GM18519 (cell line): ENCODE measurements at regions not wholly inside any gene's neighbourhood (a gene's known extent, or its start where the extent isn't known, plus 50 kb on each side); places are given as distances from the start of the nearest gene placed in this dataset.

Experiments
- ATAC-seq: cut with Tn5 transposase; IDR thresholded peaks from one replicate; pipeline ENCODE4 v1.9.1; 2021; ENCODE audit warnings: mild to moderate bottlenecking, moderate library complexity; ENCODE audit not compliant: unreplicated experiment, low FRiP score

DNA sequence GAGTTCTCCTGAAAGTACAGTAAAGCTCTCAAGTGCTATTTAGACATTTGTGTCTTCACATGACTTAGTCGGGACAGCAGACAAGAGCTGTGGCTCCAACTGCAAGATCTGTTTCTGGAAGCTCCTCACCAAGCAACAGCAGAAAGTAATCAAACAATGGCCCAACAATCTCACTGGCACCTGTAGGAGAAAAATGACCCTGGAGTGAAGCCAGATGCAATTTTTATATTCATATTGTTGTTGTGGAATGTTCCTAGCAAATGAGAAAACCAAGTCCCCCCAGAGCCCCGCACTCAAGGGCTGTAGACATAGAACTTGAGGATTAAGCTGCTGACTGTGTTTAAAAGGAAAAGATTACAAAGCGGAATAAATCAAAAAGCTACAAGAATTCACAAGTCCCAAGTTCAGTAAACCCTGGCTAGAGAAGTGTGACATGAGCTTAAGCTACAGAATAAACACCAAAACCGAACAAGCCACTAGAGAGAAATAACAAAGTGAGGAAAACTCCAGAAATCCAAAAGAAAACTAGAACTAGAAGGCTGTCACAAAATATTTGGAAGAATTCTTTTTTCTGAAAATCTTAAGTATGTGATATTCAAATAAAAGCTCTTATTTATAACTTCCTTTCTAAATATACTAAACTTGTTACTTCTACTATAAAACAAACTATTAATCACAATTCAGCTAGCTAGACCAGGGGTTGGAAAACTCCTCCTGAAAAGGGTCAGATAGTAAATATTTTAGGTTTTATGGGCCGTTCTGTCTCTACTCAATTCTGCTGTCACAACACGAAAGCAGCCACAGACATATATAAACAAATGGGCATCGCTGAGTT lies 454.5 kb downstream of the SUCLA2 start:
- ATAC-seq = no peak

DNA sequence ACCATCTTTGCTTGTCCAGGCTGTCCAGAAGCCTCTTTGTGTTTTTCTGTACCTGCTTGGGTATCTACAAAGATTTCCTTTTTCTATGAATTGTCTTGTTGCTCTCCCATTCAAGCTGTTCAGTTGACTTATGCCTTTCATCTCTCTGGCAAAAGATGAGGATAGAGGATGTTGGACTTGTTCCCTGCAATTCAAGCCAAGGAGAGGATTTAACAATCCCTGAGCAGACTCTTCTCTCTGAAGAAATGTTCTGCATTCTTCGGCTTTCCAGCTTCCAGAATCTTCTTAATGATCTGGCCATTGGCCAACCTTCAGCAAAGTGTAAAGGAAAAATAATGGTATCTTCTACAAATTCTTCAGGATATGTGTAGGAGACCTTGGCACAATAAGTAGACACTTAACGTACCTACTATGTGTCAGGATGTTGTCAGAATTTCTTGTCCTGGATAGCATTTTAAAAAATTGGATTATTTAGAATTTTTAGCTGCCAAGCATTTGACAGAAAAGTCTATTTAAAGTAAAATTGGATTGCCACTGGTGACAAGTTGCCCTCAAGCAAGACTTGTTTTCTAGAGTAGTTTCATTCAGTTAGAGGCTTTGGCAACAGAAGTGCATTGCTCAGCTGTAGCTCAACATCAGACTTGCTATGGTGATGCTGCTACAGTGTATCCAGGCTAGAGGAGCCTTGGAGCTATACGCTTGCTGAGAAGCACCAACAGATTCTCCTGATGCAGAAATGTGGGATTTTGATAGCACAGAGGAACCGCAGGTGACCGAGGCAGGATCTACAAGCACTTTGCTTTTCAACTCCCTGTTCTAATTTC lies 455.7 kb downstream of the SUCLA2 start:
- ATAC-seq = no peak

DNA sequence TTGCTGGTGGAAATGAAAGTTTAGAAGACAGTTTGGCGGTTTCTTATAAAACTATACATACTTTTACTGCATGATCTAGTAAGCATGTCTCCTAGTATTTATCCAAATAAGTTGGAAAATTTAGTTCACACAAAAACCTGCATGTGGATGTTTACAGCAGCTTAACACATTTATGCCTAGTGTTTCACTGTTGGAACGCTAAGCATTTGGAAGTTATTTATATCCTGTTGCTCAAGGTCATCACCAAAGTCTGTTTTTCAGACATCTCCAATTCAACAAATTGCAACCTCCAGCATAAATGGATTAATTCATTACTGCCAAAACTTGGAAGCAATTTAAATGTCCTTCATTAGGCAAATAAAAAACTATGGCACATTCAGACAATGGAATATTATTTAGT lies 461.8 kb downstream of the SUCLA2 start:
- ATAC-seq = no peak

DNA sequence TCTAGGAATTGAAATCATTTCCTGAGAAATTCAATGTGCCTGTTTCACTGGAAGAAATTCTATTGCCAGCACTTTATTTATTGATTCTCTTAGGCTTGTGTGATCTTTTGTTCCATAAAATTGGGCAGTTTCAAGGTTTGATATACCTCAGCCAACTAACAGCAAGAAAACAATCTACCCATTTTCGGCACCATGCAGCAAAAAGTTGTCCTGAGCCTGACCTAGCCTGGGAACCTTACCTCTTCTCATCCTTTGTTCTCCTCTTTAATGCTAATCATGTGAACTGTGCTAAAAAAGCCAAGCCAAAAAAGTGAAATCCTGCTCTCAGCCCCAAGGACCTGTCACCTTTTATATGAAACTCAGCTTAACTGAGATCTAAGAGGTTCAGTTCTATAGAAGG lies 477.3 kb downstream of the SUCLA2 start:
- ATAC-seq = no peak

DNA sequence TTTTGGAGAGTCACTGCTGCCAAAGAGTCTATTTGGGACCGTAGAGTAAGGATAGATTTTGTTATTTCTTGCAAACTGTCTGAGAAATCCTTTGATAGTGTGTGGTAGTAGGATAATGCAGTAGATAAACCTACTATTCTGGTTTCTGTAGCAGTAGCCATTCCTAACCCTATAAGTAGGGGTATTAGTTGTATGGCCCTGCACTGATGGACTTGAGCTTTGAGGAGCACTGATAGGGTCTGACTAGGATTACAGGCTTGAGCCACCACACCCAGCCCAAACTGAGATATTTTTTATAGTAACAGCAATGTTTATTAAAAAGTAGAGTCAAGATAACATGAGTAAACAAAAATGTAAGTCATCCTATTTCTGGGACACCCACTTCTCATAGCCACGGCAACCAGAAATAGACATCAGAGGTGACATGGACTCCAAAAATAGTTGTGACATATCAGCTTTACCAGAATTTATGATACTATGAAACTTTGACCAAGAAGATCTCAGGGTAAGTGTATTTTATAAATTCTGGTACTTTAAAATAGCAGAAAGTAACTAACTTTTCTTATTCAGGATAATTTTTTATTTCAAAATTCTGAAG lies 479.1 kb downstream of the SUCLA2 start:
- ATAC-seq = no peak

DNA sequence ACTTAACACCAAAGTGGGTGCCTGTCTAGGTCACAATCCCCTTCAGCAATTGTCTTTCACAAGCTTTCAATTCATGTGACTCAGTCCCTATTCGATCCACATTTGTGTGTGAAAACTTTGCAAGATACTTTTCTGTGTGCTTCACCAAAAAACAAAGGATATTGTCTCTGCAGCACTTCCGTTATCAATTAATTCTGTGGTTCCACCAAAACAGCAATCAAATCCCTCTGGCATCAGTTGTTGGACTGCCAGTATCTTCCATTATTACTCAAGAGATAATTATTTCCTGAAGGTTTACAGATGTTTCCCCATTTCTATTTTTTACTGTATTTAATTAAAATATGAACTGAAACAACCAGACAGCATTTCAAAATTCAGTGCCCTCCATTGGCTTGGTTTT lies 481.4 kb downstream of the SUCLA2 start:
- ATAC-seq = no peak

DNA sequence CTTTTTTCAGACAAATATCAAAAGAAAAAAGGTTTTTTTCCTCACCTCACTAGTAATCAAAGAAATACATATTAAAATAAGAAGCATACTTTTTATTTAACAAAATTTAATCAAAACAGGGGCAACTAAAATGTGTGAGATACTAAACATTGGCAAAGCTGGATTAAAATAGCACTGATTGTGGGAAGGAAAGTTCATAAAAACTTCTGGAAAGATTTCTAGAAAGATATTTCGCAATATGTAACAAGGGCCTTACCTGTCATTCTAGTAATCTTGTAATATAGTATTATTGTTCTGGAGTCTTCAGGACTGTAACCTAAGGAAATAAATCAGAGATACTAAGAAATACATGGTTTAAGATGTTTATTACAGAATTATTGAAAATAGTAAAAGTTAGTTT lies 482.5 kb downstream of the SUCLA2 start:
- ATAC-seq = no peak

DNA sequence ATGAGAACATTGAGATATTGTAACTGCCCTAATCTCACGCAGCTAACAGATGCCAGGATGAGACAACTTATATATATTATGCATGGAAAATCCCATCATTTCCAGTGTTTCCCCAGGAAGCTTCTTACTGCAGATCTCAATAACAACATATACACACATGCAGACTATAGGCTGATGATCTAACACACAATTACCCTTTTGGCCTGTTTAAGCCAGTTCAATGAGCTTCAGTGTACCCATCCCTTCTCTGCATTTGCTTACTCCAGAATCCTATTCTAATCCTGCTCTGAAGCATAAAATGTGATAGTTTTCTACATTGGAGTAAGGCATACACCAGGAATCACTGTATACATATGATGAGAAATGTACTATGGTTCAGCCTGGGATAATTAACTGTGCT lies 489.4 kb downstream of the SUCLA2 start:
- no peak for ATAC-seq

DNA sequence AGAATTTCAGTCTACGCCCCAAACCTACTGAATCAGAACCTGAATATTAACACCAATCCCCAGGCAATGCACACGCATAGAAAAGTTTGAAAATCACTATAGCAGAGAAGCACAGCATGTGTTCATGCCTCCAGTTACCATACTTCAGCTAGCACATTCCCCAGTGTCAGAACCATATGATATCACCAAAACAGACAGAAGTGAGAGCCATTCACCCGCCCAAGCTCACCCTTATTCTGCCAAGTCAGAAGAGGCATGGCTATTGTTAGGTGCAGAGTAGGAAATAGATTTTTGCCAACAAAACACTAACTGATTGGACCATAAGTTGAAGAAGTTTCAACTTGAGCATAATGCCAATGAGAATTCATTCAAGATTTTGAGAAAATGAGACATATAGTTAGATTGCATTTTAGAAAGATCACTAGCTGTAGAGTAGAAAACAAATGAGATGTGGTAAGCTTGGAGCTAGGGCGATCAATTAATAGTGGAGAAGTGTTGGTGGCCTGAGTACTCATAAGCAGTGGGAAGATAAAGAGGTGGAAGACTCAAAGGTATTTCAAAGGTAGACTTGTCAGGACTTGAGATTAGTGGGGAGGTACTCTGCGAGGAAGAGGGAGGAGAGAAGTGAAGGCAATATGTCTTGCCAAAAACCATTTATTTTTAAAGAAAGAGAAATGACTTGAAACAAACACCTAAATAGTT lies 492.4 kb downstream of the SUCLA2 start:
- ATAC-seq = no peak

DNA sequence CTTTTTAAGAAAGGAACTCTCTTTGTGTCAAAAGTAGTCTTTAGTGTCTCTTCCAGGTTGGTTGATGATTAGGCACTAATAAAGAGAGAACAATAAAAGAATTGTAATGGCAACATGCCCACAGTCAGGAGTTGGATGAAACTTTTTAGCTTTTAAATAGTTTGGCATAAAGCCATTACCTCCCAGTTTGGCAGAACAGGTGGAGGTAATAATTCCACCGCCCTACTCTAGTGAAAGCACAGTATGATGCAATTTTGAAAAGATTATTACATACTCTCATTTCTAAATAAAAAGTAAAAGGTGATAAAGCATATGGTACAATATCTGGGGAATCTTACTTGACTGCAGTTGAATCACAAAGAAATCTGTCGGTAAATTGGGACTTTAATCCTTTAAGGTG lies 497.6 kb downstream of the SUCLA2 start:
- ATAC-seq = no peak

DNA sequence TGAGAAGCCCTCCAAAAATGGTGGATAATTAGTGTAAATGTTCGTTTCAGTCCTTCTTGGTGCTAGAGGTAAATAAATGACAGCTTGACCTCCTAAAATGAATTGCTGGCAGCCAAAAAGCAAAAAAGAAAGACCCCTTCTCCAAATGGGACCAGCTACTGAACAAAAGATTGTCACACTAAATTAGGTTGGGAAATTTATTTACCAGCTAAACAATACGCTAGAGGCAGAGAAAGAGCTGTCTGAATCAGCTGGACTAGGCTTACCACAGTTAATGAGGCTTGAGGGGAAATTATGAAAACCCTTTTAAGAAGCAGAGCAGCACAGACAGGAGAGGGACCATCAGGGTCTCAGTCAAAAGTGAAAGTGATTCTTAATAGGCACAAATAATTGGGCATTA lies 498.9 kb downstream of the SUCLA2 start:
- no peak for ATAC-seq

DNA sequence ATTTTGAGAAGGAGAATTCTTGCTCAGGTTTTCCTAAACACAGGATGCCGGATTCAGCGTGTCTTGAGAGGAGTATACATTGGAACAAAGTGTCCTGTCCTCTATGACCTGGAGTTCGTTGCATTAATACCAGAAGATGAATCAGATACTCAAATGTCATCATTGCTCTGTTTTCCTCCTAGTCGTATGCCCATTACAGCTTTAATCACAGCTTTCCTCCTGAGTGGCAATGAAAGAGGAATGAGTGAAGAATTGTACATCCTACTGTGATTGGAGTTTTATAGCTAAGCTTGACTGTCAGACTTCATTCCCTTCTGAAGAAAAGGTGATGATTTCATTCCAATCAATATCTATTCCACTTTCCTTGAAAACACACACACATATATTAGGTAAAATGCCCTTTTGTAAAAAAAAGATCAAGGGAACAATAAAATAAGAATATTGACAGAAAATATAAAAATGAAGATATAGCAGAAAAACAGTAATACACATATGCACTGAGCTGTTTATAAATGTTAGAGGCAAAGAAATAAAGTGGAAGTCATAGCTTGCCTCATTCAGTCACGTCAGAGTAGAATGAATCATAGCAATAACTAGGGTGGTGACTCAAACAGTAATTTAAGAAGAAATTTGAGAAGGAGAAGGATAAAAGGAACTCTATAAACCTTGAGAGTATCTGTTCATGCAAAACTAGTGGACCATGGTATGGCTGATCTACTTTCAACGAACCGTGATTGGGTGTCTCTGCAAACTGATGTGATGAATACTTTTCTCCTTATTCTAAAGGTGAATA lies 501.5 kb downstream of the SUCLA2 start:
- no peak for ATAC-seq

DNA sequence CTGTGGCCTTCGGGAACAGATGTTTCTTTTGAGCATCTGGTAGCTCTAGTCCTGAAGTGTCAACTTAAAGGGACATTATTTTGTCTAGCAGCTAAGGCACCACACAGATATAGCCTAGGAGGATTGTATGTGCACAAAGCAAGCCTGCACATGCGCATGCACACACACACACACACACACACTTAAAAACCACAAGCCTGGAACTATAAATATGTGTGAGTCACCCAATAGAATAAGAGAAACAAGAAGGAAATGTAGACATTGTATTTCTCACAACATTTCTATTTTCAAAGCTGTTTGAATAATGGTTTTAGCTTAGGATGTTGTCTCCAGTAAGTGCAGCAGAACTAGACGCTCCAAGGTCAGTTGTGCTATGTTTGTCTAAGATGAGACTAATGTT lies 516.5 kb downstream of the SUCLA2 start:
- no peak for ATAC-seq

DNA sequence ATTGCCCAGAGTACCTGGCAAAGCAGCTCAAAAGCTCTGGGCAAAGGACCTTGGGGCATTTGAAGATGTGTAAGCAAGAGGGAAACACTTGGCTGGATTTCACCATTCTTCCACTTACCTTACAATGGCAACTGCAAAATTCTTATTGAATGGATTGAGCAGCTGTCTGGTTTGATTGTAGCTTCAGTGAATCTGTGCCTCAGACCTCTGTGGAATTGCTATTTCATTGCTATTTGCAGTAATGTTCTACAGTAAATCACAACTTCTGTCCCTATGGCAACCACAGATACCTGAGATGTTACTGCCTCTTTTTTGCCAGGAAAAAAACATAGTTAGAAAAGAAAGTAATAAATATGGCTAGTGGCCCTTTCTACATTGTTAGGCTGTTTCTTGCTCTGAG lies 519.5 kb downstream of the SUCLA2 start:
- ATAC-seq = no peak

DNA sequence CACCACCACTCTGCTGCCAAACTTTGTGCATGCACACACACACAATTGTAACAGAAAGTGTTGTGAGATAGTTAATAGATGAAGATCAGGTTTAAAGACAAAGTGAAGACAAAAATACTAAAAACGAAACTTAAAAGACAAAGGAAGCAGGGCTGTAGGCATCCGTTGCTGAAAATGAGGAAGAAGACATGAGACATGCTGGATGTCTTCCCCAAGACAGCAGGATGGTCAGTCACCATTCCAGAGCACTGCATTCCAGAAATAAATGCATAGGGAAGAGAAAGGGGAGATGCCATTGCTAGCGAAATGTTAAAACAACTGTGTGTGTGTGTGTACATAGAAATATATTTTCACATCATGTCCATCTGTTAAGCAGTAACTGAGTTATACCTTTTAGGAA lies 520.1 kb downstream of the SUCLA2 start:
- ATAC-seq = no peak

DNA sequence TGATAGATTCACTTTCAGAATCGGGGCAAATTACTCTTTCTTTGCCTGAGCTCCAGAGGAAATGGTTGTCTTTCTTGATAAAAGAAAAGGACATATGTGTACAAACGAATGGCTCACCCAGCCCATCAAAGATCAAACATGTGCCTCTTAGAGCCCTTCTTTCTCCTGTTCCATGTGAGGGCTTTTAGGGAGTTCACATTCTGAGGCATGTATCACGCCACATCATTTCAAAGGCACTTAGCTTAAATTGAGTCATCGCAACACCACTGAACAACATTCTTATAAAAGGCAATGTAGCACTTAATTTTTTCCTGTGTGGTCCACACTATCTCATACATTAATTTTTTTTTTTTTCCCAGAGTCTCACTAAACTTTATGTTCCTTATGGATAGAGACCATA lies 521.0 kb downstream of the SUCLA2 start:
- ATAC-seq = no peak

DNA sequence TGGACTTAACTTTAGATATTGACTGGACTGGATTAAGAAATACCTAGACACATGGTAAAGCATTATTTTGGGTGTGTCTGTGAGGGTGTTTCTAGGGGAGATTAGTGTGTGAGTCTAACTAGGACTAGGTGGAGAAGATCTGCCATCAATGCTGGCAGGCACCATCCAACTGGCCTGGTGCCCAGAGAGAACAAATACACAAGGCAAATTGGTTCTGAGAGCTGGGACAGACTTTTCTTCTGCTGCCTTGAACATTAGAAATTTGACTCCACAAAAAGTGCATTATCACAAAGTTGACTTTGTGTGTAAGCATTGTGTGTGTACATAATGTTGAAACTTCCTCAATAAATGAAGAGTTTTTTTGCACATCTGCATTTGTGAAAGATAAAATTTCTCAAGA lies 522.1 kb downstream of the SUCLA2 start:
- no peak for ATAC-seq

DNA sequence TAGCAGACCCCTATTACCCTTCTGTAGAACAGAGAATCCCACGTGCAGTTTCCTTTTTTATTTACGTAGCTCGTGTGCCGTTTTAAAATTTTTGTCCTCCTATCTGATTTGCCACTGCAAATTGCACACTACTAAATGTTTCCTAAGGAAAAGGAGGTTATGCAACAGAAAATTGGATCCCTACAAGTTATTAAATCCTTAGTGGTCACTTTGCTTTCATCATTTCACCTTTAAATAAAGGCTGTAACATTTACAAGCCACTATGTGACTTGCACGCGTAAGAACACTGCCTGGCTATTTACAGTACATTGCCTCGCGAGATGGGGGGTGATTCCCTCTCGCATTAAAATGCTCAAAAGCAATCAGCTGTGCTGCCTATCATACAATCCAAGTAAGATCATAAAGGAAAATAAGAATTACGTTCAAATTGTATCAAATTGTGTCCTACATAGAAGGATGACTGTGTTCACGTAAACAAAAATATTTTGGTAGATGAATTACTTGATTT lies 525.6 kb downstream of the SUCLA2 start:
- no peak for ATAC-seq

DNA sequence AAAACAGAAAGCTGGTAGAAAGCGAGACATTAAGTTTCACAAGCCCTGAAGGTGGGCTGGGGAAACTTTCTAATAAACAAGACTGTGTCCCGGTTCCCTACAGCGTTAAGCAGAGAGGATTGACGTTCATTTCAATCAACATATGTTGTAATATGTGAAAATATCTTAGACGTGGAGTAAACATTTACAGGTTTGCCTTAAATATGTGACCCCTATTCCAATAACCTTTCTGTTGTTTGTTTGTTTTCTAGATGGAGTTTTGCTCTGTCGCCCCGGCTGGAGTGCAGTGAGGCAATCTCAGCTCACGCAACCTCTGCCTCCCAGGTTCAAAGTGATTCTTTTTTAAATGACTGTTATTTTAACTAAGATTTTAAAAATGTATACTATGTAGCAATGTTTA lies 526.2 kb downstream of the SUCLA2 start:
- ATAC-seq = no peak

DNA sequence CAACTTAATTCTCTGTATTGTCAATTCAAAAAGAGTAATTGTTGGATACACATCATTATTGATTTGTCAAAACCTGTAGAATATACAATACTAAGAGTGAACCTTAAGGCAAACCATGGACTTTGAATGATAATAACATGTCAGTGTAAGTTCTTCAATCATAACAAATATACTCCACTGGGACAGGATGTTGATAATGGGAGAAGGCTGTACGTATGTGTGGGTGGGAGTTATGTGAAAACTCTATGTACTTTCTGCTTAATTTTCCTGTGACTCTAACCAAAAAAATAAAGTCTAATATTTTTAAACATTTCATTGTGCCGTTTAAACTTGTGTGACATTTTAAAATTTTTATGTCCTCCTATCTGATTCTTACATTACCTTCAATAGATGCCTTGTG lies 526.7 kb downstream of the SUCLA2 start:
- no peak for ATAC-seq
